ENCODE measurements at regions not wholly inside any gene's neighbourhood (a gene's known extent, or its start where the extent isn't known, plus 50 kb on each side); places are given as distances from the start of the nearest gene placed in this dataset.

GRCh38 chr14:55926007-55926406, 192.2 kb upstream of the PELI2 start:
- intact Hi-C loops (cut with DNase I), result no loop called here

GRCh38 chr14:55927028-55927427, 191.2 kb upstream of the PELI2 start:
- no peaks in the 10 kb centered on the region for H3K4me1 ChIP-seq
- WGBS (ENCODE audit: insufficient coverage, low coverage, low lambda C conversion rate, missing lambda C conversion rate), result 60% methylated on average over 2 of the region's 2 CpGs
- no peaks in the 10 kb centered on the region for H3K36me3 ChIP-seq
- no peak overlapping the region for H3K4me3 ChIP-seq
- no peak overlapping the region for H3K27ac ChIP-seq
- H3K9me3 ChIP-seq, result no peaks in the 10 kb centered on the region
- H3K27me3 ChIP-seq, result no peaks in the 10 kb centered on the region
- TF ChIP-seq POLR2A (IDR thresholded peaks at IDR 0.05), result no peak
- TF ChIP-seq, protein P1, sequence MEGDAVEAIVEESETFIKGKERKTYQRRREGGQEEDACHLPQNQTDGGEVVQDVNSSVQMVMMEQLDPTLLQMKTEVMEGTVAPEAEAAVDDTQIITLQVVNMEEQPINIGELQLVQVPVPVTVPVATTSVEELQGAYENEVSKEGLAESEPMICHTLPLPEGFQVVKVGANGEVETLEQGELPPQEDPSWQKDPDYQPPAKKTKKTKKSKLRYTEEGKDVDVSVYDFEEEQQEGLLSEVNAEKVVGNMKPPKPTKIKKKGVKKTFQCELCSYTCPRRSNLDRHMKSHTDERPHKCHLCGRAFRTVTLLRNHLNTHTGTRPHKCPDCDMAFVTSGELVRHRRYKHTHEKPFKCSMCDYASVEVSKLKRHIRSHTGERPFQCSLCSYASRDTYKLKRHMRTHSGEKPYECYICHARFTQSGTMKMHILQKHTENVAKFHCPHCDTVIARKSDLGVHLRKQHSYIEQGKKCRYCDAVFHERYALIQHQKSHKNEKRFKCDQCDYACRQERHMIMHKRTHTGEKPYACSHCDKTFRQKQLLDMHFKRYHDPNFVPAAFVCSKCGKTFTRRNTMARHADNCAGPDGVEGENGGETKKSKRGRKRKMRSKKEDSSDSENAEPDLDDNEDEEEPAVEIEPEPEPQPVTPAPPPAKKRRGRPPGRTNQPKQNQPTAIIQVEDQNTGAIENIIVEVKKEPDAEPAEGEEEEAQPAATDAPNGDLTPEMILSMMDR (IDR thresholded peaks at IDR 0.05), result no peak
- intact Hi-C loops (cut with DNase I), result no loop called here
- ATAC-seq (peak; percentile 33 to 58 (median 50)), DNase-seq (no peak)

More at GRCh38 chr14:55926007-55926406, 192.2 kb upstream of the PELI2 start:
- no peak for ATAC-seq
- DNase-seq, result no peak
- TF ChIP-seq, protein P1 (IDR thresholded peaks at IDR 0.05), result no peak
- TF ChIP-seq POLR2A (IDR thresholded peaks at IDR 0.05), result no peak
- Histone ChIP-seq H3K36me3 (no peaks in the 10 kb centered on the region), H3K4me1 (no peaks in the 10 kb centered on the region), H3K9me3 (no peaks in the 10 kb centered on the region), H3K27ac (no peak overlapping the region), H3K27me3 (no peaks in the 10 kb centered on the region), H3K4me3 (no peak overlapping the region)
- WGBS (ENCODE audit: insufficient coverage, low coverage, low lambda C conversion rate, missing lambda C conversion rate), result 43% methylated on average over 5 of the region's 6 CpGs

DNA sequence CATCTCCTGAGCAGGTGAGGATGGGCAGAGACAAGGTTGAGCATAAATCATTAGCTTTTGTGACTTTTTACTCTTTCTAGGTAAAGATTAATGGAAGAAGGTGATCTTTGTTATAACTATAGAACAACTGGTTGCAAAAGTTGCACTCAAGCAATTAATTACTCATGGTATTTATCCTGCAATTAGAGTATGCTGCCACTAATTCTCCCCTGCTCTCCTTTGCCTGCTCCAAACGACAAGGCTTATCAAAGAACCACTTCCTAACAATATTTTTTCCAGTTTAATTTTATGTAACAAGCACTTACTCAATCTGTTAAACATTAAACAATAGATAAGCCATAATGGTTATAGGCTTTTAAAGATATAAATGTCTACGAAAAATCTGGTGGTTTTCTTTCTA, 189.9 kb upstream of the PELI2 start:
- Histone ChIP-seq H3K27ac (no peak overlapping the region), H3K4me3 (no peak overlapping the region), H3K27me3 (no peaks in the 10 kb centered on the region), H3K9me3 (no peaks in the 10 kb centered on the region), H3K4me1 (no peaks in the 10 kb centered on the region), H3K36me3 (no peaks in the 10 kb centered on the region)
- intact Hi-C loops (cut with DNase I), result no loop called here
- TF ChIP-seq, protein P1 (IDR thresholded peaks at IDR 0.05), result no peak
- TF ChIP-seq POLR2A (IDR thresholded peaks at IDR 0.05), result no peak
- peak in 1 of 4 donors; percentile 38 for ATAC-seq
- WGBS (ENCODE audit: insufficient coverage, low coverage, low lambda C conversion rate, missing lambda C conversion rate), result 8% methylated on average over 2 of the region's 2 CpGs
- no peak for DNase-seq

GRCh38 chr14:55929136-55929535, 189.1 kb upstream of the PELI2 start:
- Histone ChIP-seq H3K9me3 (no peaks in the 10 kb centered on the region), H3K27ac (no peak overlapping the region), H3K36me3 (no peaks in the 10 kb centered on the region), H3K27me3 (no peaks in the 10 kb centered on the region), H3K4me3 (no peak overlapping the region), H3K4me1 (no peaks in the 10 kb centered on the region)
- intact Hi-C loops (cut with DNase I), result no loop called here
- WGBS (ENCODE audit: insufficient coverage, low coverage, low lambda C conversion rate, missing lambda C conversion rate), result 57% methylated on average over 4 of the region's 4 CpGs
- no peak for TF ChIP-seq POLR2A (IDR thresholded peaks at IDR 0.05)
- TF ChIP-seq, protein P1 (IDR thresholded peaks at IDR 0.05), result no peak
- DNase-seq, result no peak
- no peak for ATAC-seq
